Right kidney (tissue), 1 donor: ENCODE measurements at regions not wholly inside any gene's neighbourhood (a gene's known extent, or its start where the extent isn't known, plus 50 kb on each side); places are given as distances from the start of the nearest gene placed in this dataset.
"Not testable (repeated sequence)": the region's sequence is repeated elsewhere in the genome, so short reads cannot be mapped to it uniquely, and the experiment has no call there.

Experiments used
- DNase-seq: peaks from one replicate; pipeline ENCODE4 v3.0.0-alpha.2; 2016

GRCh38 chr7:8809320-8809719, 375.9 kb downstream of the NXPH1 start:
- DNase-seq: no peak

- no peak for DNase-seq
These were observed 384.1 kb downstream of the NXPH1 start for GRCh38 chr7:8817448-8818036.

DNA sequence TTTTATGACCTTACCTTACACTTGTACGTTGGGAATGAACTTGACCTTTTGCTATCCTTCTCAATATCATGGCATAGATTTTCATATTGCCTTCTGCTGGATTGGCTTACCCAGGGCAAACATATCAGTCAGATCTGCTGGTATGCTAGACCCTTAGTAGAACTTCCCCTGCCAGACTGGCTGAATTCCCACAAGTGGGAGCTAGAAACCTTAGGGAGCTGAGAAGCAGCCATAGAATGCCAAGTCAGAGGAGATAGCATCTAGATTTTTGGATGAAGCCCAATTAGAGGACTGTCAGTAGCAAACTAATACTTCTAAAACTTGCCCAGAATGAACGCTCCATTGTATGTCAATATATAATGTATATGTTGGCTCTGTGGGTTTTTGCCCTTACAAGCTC, 385.0 kb downstream of the NXPH1 start:
- no peak for DNase-seq

DNA sequence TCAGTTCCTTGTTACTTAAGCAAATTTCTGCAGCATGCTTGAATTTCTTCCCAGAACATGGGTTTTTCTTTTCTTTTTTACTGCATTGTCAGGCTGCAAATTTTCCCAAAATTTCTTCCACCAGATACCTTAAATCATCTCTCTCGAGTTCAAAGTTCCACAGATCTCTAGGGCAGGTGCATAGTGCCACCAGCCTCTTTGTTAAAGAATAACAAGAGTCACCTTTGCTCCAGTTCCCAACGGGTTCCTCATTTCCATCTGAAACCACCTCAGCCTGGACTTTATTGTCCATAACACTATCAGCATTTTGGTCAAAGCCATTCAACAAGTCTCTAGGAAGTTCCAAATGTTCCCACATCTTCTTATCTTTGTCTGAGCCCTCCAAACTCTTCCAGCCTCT, 389.2 kb downstream of the NXPH1 start:
- DNase-seq: no peak

DNA sequence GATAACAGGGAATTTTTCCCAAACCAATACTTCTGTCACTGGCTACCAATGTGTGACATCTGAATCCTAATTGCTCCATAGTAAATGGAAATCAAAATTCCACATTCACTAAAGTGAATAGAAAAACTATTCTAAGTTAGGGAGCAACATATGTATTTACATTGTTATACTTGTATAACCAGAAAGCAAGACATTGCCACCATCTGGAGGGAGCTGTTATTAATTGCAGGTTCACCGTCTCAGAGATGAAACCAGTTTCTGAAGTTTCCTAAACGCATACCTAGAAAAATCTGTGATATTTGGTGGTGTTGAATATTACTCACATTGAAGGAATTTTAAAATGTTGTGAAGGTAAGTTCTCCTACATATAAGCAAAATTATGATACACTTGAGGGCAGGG, 390.1 kb downstream of the NXPH1 start:
- no peak for DNase-seq

- no peak for DNase-seq
These were observed 393.9 kb downstream of the NXPH1 start for GRCh38 chr7:8827329-8827728.

- no peak for DNase-seq
These were observed 395.7 kb downstream of the NXPH1 start for GRCh38 chr7:8829100-8829499.

- DNase-seq: no peak
These were observed 398.0 kb downstream of the NXPH1 start for GRCh38 chr7:8831376-8831775.

DNA sequence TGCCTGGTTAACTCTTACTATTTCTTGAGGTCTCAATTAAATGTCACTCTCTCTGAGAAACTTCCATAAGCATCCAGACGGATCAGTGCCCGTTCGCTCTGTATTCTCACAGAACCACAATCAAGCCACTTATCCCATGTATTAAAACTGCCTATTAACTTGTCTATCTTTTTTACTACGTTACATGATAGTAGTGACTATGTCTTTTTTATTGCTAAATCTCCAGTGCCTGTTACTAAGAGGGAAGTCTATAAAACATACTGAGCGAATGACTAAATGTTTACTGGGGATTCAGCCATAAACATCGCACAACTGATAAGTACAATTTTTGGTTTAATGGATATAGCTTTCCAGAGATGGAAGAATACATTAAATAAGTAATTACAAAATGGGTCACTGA, 399.9 kb downstream of the NXPH1 start:
- DNase-seq: no peak

DNA sequence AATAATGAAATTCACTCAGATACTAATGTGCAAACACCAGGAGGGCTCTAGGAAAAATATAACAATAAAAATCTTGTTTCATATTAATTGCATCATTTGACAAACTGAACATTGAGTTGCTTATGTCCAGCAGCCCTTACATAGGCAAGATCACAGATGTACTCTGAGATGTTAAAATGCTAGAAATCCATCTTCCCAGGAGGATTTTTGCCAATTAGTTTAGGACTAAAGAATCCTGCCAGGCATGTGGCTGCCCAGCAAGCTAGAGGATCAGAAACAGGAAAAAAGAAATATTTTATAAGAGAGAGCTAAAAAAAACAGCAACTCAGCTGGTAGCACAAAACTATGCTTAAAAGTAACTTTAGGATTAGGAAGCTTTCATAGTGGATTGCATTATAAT, 407.8 kb downstream of the NXPH1 start:
- DNase-seq: no peak

GRCh38 chr7:8871716-8872115, 438.3 kb downstream of the NXPH1 start:
- DNase-seq: no peak

DNA sequence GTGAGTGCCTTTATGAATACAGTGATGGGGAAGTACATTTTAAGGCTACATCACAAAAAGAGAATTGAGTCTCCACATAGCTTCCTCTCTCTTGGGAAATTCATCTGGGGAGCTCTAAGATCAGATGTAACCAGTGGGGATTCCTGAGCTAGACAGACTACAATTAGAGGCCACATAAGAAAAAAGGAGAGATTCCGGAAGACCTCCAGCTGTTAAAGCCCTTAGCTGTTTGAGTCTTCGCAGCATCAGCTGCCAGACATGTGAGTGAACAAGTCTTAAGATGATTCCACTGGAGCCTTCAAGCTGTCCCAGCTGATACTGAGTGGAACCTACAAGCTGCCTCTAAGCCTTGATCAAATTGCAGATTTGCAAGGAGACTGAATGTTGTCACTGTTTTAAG, 448.5 kb downstream of the NXPH1 start:
- DNase-seq: no peak

DNA sequence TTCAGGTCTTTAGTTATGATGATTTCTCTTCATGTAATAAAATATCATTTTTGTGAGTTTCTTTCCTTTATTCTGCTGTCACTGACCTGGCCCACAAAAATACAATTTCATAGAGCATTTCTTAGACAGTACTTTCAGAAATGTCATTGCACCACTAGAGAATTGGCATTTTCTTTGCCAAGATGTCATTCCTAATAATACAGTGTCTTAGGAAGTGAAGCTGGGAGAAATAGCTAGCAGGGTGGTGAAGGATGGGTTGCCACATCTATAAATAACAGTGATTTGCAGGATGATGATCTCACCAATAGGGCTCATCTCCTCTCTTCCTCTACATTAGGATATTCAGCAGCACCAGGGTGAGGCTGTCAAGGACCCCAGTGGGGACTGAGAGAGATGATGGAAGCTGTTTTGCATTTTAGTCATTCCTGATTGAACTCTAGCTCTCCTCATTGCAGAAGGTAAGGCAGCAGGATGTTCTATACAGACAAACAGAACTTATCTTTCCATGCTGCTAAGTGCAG, 452.1 kb downstream of the NXPH1 start:
- DNase-seq: no peak

- DNase-seq: not testable (repeated sequence)
These were observed 456.9 kb downstream of the NXPH1 start for GRCh38 chr7:8890346-8890745.

DNA sequence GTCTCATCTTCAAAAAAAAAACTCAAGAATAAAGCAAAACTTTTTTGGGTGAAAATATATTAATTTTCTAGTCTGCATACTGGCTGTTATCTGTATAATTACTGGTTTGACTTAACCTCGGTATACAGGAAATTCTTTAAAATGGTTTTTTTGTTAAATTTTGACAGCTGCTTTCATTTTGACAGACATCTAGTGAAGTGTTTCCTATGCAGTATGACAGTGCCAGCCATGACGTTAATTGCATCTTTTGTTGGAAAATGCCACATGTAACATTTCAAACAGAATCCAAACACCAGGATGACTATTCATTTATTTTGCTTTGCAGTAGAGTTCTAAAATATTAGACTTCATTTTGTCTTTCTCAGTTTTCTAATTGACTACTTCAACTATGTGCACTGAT, 460.4 kb downstream of the NXPH1 start:
- DNase-seq: no peak

GRCh38 chr7:8906396-8907075, 473.1 kb downstream of the NXPH1 start:
- no peak for DNase-seq

- no peak for DNase-seq
These were observed 475.5 kb downstream of the NXPH1 start for GRCh38 chr7:8908889-8909288.

GRCh38 chr7:8913682-8914081, 480.3 kb downstream of the NXPH1 start:
- DNase-seq: no peak

GRCh38 chr7:8921807-8922206, 488.4 kb downstream of the NXPH1 start:
- DNase-seq: no peak

DNA sequence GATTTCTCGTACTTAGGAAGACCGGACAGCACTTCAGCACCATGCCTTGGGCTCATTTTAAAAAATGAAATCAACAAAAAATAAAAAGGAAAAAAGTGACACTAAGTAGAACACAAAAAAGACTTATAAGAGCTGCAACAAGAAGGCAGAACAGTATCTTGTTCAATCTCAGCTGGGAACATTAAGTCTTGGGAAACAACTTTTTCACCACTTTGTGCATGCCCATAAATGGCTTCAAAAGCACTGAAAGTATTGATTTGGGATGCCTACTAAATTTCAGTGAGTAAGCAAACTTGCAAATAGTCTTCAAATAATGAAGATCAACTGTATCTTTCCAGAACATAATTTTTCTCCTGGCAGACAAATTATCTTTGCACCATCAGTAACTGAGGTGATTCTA, 489.3 kb downstream of the NXPH1 start:
- no peak for DNase-seq

DNA sequence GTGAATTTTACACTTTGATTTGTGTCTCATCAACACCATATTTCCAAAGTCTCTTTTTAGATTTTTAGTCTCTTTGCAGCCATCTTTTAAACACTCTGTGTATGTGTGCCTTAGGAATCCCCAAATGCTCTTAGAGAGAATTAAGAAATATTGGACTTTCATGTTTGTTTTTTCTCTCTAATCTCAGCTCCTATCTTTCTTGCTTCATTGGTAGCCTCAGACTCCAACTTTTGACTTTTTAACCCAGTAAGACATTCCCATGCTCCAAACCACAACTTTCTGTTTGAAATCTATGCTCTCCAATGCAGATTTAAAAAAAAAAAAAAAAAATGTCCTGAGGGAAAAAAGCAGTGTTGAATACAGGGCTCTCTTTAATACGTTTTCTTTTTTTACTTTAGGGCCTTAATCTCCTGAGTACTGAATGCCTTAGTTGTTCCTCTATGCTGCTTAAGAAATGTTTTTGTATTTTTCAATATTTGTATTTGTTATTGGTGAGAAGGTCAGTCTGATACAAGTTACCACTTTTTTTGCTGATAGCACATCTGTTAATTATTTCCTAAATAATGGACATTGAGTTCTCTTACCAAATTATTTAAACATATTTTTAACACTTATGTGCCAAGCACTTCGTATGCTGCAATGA, 489.9 kb downstream of the NXPH1 start:
- DNase-seq: no peak

DNA sequence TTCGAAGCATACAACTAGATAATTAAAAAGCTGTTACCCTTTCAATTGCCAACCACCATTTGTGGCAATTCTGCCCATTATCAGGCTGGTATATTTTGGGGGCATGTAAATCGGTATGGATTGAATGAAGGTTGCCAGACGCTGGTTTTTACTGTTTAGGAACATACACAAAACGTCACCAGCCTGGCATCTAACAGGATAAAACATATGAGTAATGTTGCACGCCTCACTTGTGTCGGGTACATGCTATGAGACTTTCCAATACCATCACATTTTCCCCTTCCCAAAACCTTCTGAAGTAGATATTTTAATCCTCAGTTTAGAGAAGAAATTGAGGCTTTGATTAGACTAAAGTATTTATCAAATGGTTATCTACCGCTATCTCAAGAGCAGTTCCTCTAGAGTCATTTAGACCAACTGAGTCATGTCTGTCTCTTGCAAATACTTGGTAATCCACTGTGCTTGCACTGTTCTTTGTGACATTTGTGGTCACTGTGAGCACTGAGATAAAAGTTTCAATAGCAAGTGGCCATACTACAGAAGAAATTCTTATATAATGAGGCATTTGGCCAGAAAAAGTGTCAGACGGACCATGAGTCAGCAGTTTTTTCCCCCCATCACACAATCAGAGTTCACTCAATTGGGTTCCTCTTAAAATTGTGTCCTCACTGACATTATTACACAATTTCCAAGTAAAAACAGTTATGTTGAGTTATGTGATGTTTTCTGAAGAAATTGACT, 498.7 kb downstream of the NXPH1 start:
- DNase-seq: no peak

DNA sequence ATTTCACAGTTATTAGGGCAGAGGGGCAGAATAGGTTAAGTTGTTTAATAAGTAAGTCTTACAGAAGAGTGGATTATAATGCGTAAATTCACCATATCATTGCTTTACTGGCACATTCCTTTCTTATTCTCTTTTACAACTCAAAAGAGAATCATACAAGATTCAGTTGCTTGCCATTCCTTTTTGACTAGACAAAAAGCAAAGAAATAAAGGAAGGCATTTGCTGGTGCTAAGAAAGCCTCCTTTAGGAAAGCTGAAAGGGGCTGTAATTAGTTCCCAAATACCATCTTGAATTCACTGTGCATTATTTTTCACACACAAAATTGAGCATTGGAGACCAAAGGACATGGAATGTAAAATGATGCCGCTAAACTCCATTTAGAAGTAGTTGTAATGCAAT, 499.3 kb downstream of the NXPH1 start:
- DNase-seq: no peak
